Hepatocyte (in vitro differentiated cells): ENCODE measurements at regions not wholly inside any gene's neighbourhood (a gene's known extent, or its start where the extent isn't known, plus 50 kb on each side); places are given as distances from the start of the nearest gene placed in this dataset.

Experiments
- DNase-seq: peaks from one replicate; pipeline ENCODE4 v3.0.0-alpha.2; 2016; ENCODE audit warnings: low spot score
- H2AFZ ChIP-seq: fragments of 200-600 bp; sonication (generic); 2 replicates; pipeline ENCODE4 v1.6.0; 2016; ENCODE audit warnings: antibody characterized with exemption, mild to moderate bottlenecking
- H3K27ac ChIP-seq: fragments of 200-600 bp; sonication (generic); 2 replicates; pipeline ENCODE4 v1.5.1; 2016; ENCODE audit warnings: mild to moderate bottlenecking
- H3K27me3 ChIP-seq: fragments of 200-600 bp; sonication (generic); 2 replicates; pipeline ENCODE4 v1.6.1; 2016
- H3K36me3 ChIP-seq: fragments of 200-600 bp; sonication (generic); replicated peaks from 2 replicates; pipeline ENCODE4 v1.5.1; 2016; ENCODE audit warnings: low read depth; ENCODE audit not compliant: insufficient read depth
- H3K4me1 ChIP-seq: fragments of 200-600 bp; sonication (generic); 2 replicates; pipeline ENCODE4 v1.5.1; 2016; ENCODE audit warnings: mild to moderate bottlenecking, moderate library complexity; ENCODE audit not compliant: insufficient read depth
- H3K4me2 ChIP-seq: fragments of 200-600 bp; sonication (generic); 2 replicates; pipeline ENCODE4 v1.6.0; 2016
- H3K4me3 ChIP-seq: fragments of 200-600 bp; sonication (generic); 2 replicates; pipeline ENCODE4 v1.5.1; 2016; ENCODE audit warnings: mild to moderate bottlenecking
- H3K79me2 ChIP-seq: fragments of 200-600 bp; sonication (generic); 2 replicates; pipeline ENCODE4 v1.6.0; 2017; ENCODE audit warnings: mild to moderate bottlenecking
- H3K9me2 ChIP-seq: fragments of 200-600 bp; sonication (generic); replicated peaks from 2 replicates; pipeline ENCODE4 v1.6.0; 2017; ENCODE audit warnings: mild to moderate bottlenecking; ENCODE audit not compliant: insufficient read depth
- H3K9me3 ChIP-seq: fragments of 200-600 bp; sonication (generic); 2 replicates; pipeline ENCODE4 v1.5.1; 2016; ENCODE audit warnings: low read depth, mild to moderate bottlenecking
- H4K20me1 ChIP-seq: fragments of 200-600 bp; sonication (generic); 2 replicates; pipeline ENCODE4 v1.6.0; 2016; ENCODE audit warnings: mild to moderate bottlenecking; ENCODE audit not compliant: insufficient read depth, poor library complexity, severe bottlenecking
- EZH2 ChIP-seq: fragments of 200-600 bp; sonication (generic); IDR thresholded peaks from 2 replicates; pipeline ENCODE4 v1.6.1; 2016; ENCODE audit warnings: antibody characterized with exemption, mild to moderate bottlenecking, borderline replicate concordance
- EZH2phosphoT487 ChIP-seq: fragments of 200-600 bp; sonication (generic); IDR thresholded peaks from one replicate; pipeline ENCODE4 v1.6.1; 2018; ENCODE audit warnings: antibody characterized with exemption, mild to moderate bottlenecking, low read depth, moderate library complexity; ENCODE audit not compliant: unreplicated experiment, severe bottlenecking
- WGBS: methylation state at CpG from one replicate; pipeline ENCODE4 v1.1.6; 2016; ENCODE audit warnings: low lambda C conversion rate; ENCODE audit errors: missing lambda C conversion rate; 5-methylcytosine and 5-hydroxymethylcytosine counted together
- TF ChIP-seq, protein P1 (sequence below): fragments of 200-600 bp; sonication (generic); IDR thresholded peaks from 2 replicates; pipeline ENCODE4 v1.5.1; 2016; ENCODE audit warnings: antibody characterized with exemption, mild to moderate bottlenecking; ENCODE audit not compliant: poor library complexity

DNA sequence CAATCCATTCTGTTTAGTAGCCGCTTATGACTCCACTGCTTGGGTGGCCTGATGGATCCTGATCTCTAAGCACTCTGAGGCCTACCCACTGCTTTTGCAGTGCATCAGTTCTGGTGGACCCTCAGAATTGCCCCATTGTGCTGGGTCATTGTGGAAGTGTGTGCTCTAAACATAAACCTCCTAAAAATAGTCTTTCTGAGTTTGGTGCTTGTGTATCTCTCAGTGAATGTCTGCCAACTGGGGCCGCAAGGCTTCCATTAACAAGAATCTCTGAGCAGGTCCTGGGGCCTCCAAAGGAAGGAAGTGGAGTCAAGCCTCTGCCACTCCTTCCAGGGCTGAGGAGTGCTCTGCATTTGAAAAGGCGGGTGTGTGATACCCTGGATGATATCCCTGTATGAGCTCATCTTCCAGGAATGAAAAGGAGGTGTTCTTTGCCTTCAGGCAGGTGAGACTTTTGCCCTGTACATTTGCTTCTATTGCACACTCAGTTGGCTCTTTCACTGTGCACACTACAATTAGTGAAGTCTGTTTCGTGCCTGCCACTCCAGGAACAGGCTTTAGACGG is 80.0 kb upstream of the CACNA2D3 start:
- TF ChIP-seq EZH2phosphoT487 (no peak), EZH2 (no peak)
- TF ChIP-seq, protein P1, sequence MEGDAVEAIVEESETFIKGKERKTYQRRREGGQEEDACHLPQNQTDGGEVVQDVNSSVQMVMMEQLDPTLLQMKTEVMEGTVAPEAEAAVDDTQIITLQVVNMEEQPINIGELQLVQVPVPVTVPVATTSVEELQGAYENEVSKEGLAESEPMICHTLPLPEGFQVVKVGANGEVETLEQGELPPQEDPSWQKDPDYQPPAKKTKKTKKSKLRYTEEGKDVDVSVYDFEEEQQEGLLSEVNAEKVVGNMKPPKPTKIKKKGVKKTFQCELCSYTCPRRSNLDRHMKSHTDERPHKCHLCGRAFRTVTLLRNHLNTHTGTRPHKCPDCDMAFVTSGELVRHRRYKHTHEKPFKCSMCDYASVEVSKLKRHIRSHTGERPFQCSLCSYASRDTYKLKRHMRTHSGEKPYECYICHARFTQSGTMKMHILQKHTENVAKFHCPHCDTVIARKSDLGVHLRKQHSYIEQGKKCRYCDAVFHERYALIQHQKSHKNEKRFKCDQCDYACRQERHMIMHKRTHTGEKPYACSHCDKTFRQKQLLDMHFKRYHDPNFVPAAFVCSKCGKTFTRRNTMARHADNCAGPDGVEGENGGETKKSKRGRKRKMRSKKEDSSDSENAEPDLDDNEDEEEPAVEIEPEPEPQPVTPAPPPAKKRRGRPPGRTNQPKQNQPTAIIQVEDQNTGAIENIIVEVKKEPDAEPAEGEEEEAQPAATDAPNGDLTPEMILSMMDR, result no peak
- Histone ChIP-seq H3K4me2 (no peak overlapping the region), H3K36me3 (no peaks in the 10 kb centered on the region), H3K79me2 (no peaks in the 10 kb centered on the region), H3K4me3 (no peak overlapping the region), H3K9me2 (no peaks in the 10 kb centered on the region), H3K4me1 (peaks cover 16% of the 10 kb centered on the region), H3K27me3 (no peaks in the 10 kb centered on the region), H3K9me3 (no peaks in the 10 kb centered on the region), H3K27ac (peak overlapping the region; percentile 70), H4K20me1 (no peaks in the 10 kb centered on the region), H2AFZ (no peak overlapping the region)
- WGBS, result 71% methylated on average over 5 of the region's 5 CpGs
- peak; percentile 40 for DNase-seq

DNA sequence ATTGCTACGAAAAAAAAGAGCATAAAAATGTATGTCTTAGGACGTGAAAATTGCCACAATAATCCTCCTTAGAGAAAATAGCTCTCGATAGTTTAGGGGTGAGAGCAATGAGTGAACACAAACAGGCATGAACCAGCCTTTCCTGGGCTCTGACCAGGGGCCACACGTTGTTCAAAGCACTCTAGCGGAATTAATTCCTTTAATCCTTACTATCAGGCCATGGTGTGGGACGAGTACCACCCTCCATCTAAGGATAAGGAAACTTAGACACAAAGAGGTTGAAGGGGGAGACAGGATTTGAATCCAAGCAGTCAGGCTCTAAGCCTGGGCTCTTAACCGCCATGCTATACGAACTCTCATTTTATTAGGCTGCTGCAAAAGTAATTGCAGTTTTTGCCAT is 81.9 kb upstream of the CACNA2D3 start:
- Histone ChIP-seq H3K4me1 (peaks cover 5% of the 10 kb centered on the region), H3K9me3 (no peaks in the 10 kb centered on the region), H3K36me3 (no peaks in the 10 kb centered on the region), H3K4me3 (no peak overlapping the region), H3K79me2 (no peaks in the 10 kb centered on the region), H4K20me1 (no peaks in the 10 kb centered on the region), H3K9me2 (no peaks in the 10 kb centered on the region), H2AFZ (no peak overlapping the region), H3K27me3 (no peaks in the 10 kb centered on the region), H3K4me2 (no peak overlapping the region), H3K27ac (no peak overlapping the region)
- WGBS, result 72% methylated on average over 8 of the region's 8 CpGs
- TF ChIP-seq, protein P1, result no peak
- TF ChIP-seq EZH2 (no peak), EZH2phosphoT487 (no peak)
- no peak for DNase-seq

DNA sequence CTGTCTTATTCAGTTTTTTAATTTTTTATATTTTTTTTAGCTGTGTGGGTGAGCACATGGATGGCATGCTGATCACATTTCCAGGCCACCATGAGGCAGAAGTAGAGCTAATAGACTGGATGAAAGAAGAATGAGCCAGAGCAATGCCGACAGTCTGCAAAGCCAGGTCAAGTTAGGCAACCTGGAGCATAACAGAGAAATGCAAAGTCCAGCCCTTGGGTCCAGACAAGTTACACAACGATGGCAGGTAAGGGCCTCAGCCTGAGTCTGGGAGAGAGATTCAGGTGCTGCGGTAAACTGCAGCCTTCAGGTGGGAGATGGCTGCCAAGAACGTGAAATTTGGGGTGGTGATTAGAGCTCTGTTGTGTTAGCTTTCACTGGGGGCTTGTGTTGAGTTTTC is 84.0 kb upstream of the CACNA2D3 start:
- H3K36me3 ChIP-seq, result no peaks in the 10 kb centered on the region
- WGBS, result 88% methylated on average over 4 of the region's 4 CpGs
- no peaks in the 10 kb centered on the region for H3K27me3 ChIP-seq

More for the DNA sequence above, 84.0 kb upstream of the CACNA2D3 start:
- H4K20me1 ChIP-seq, result no peaks in the 10 kb centered on the region
- no peaks in the 10 kb centered on the region for H3K79me2 ChIP-seq
- H3K9me3 ChIP-seq, result no peaks in the 10 kb centered on the region
- no peaks in the 10 kb centered on the region for H3K9me2 ChIP-seq
- no peak overlapping the region for H3K27ac ChIP-seq
- no peak for TF ChIP-seq EZH2
- TF ChIP-seq, protein P1, result no peak
- TF ChIP-seq EZH2phosphoT487, result no peak
- no peak for DNase-seq
- no peak overlapping the region for H2AFZ ChIP-seq
- H3K4me1 ChIP-seq, result peaks cover 5% of the 10 kb centered on the region
- no peak overlapping the region for H3K4me2 ChIP-seq
- no peak overlapping the region for H3K4me3 ChIP-seq
